ENCODE measurements at regions not wholly inside any gene's neighbourhood (a gene's known extent, or its start where the extent isn't known, plus 50 kb on each side); places are given as distances from the start of the nearest gene placed in this dataset.

DNA sequence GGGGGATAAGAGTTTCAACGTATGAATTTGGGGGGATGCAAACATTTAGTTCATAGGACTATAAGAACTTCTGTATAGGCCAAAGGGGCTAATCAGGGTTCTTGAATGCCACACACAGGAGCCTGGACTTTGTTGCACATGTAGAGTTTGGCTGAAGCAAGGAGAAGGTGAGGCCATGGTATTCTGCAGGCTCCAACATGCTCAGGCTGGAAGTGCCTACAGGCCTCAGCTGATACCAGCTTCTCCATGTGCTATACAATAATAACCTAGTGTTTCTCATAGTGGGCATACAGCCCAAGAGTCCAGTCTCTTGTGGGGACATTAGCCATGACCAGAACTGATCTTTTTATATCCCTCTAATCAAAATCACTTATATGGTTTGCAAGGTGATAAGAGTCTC, 399.7 kb upstream of the MCTP2 start:
- no peak for TF ChIP-seq EP300 (IDR thresholded peaks at IDR 0.05)
- TF ChIP-seq, protein P1, sequence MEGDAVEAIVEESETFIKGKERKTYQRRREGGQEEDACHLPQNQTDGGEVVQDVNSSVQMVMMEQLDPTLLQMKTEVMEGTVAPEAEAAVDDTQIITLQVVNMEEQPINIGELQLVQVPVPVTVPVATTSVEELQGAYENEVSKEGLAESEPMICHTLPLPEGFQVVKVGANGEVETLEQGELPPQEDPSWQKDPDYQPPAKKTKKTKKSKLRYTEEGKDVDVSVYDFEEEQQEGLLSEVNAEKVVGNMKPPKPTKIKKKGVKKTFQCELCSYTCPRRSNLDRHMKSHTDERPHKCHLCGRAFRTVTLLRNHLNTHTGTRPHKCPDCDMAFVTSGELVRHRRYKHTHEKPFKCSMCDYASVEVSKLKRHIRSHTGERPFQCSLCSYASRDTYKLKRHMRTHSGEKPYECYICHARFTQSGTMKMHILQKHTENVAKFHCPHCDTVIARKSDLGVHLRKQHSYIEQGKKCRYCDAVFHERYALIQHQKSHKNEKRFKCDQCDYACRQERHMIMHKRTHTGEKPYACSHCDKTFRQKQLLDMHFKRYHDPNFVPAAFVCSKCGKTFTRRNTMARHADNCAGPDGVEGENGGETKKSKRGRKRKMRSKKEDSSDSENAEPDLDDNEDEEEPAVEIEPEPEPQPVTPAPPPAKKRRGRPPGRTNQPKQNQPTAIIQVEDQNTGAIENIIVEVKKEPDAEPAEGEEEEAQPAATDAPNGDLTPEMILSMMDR (IDR thresholded peaks at IDR 0.05) = no peak
- TF ChIP-seq POLR2A (IDR thresholded peaks at IDR 0.05) = no peak

All from tibial nerve (tissue), 4 donors.